ENCODE measurements at regions not wholly inside any gene's neighbourhood (a gene's known extent, or its start where the extent isn't known, plus 50 kb on each side); places are given as distances from the start of the nearest gene placed in this dataset.

DNA sequence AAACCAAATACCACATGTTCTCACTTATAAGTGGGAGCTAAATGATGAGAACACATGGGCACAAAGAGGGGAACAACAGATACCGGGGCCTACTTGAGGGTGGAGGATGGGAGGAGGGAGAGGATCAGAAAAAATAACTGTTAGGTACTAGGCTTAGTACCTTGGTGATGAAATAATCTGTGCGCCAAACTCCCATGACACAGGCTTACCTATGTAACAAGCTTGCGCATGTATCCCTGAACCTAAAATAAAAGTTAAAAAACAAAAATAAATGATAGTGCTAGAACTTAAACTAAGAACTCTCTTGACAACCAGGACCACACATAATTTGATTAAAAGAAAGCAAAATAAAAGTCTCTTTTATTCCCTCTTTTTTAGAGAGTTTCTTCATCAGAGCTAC lies 150.6 kb downstream of the CHIC2 start:
- no peak overlapping the region for H3K4me3 ChIP-seq (replicated peaks; ENCODE audit: low read depth, low read length)
- DNase-seq (ENCODE audit: extremely low read depth, low read depth): no peak
- no peak for TF ChIP-seq CTCF (IDR thresholded peaks at IDR 0.05; ENCODE audit: low read depth, low read length, missing control alignments)

DNA sequence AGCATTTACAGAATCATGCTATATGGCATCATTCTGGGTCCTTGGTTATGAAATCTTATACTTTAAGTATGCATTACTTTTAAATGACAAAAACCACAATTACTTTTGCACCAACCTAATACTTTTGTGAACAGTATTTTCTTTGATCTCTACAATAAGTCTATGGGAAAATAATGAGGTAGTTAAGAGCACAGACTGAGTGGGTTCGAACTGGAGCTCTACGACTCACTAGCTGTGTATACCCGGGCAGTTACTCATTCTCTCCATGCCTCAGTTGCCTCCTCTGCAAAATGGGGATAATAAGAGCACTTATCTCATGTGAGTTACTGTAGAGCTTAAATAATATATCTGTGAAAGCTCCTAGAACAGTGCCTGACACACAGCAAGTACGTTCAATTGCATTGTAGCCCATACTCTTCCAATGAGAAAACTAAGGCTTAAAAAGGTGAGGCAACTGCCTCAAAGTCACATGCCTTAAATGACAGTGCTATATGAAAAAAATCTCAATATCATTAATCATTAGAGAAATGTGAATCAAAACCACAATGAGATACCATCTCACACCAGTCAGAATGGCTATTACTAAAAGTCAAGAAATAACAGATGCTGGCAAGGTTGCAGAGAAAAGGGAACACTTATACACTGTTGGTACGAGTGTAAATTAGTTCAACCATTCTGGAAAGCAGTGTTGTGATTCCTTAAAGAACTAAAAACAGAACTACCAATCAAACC lies 151.5 kb downstream of the CHIC2 start:
- no peak overlapping the region for H3K4me3 ChIP-seq (replicated peaks; ENCODE audit: low read depth, low read length)
- no peak for DNase-seq (ENCODE audit: extremely low read depth, low read depth)
- no peak for TF ChIP-seq CTCF (IDR thresholded peaks at IDR 0.05; ENCODE audit: low read depth, low read length, missing control alignments)

DNA sequence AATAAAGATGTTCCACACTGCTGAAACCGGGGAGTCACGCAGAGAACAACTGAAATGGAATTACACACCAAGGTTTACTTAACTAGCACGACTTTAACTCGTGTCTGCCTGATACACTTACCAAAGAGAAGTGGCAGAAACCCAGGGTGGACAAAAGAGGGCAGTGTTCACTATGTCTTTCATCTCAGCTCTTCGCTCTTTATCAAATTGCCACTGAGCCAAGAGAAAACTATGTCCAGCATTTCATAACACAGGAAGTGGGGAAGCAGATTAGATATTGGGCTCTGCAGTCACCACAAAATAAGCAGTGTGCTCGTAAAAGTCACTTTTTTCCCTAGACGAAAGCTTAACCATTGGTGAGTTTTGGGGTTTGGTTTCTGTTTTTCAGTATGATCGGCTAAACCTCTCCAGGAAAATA lies 155.7 kb downstream of the CHIC2 start:
- peak overlapping the region; percentile 16 for H3K4me3 ChIP-seq (replicated peaks; ENCODE audit: low read depth, low read length)
- DNase-seq (ENCODE audit: extremely low read depth, low read depth): peak; percentile 89
- TF ChIP-seq CTCF (IDR thresholded peaks at IDR 0.05; ENCODE audit: low read depth, low read length, missing control alignments): peak; percentile 74

DNA sequence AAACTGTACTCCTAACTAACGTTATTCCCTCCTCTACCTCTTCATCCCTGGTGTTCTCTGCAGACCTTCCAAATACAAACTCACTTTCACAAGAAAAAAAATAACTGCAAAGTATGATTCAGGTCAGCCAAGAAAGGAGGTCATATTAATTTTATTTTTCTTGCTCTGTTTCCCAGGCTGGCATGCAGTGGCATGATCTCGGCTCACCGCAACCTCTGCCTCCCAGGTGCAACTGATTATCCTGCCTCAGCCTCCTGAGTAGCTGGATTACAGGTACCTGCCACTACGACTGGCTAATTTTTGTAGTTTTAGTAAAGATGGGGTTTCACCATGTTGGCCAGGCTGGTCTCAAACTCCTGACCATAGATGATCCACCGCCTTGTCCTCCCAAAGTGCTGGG lies 156.6 kb downstream of the CHIC2 start:
- H3K4me3 ChIP-seq (replicated peaks; ENCODE audit: low read depth, low read length): no peak overlapping the region
- no peak for TF ChIP-seq CTCF (IDR thresholded peaks at IDR 0.05; ENCODE audit: low read depth, low read length, missing control alignments)
- no peak for DNase-seq (ENCODE audit: extremely low read depth, low read depth)

GRCh38 chr4:53906606-53907190 lies 157.7 kb downstream of the CHIC2 start:
- no peak for TF ChIP-seq CTCF (IDR thresholded peaks at IDR 0.05; ENCODE audit: low read depth, low read length, missing control alignments)
- no peak for DNase-seq (ENCODE audit: extremely low read depth, low read depth)
- H3K4me3 ChIP-seq (replicated peaks; ENCODE audit: low read depth, low read length): no peak overlapping the region

DNA sequence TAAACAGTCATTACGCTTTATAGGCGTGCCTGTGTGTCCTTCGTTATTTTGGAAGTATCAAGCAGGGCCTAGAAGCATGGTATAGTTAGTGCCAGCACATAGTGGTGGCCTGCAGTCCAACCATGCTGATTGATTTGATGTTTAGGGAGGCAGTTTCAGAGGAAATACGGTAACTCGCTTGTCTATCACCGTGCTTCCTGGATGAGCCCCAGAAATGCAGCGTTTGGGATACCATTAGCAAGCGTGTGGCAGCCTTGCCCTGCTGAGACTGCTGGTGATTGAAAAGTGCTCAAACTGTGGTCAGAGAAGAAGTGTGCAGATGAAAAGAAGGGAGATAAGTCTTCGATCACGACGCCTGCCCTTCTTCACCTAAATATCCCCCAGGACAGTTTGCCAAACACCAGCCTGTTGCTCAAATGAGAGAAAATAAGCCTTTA lies 158.4 kb downstream of the CHIC2 start:
- peak; percentile 32 for DNase-seq (ENCODE audit: extremely low read depth, low read depth)
- H3K4me3 ChIP-seq (replicated peaks; ENCODE audit: low read depth, low read length): peak overlapping the region; percentile 32
- no peak for TF ChIP-seq CTCF (IDR thresholded peaks at IDR 0.05; ENCODE audit: low read depth, low read length, missing control alignments)
